HG02970 (cell line): ENCODE measurements at regions not wholly inside any gene's neighbourhood (a gene's known extent, or its start where the extent isn't known, plus 50 kb on each side); places are given as distances from the start of the nearest gene placed in this dataset.
A peak's percentile ranks its signal among the peaks of the same experiment; 100 is the strongest.
"Not testable (repeated sequence)": the region's sequence is repeated elsewhere in the genome, so short reads cannot be mapped to it uniquely, and the experiment has no call there.

Source experiments
- ATAC-seq: cut with Tn5 transposase; IDR thresholded peaks from one replicate; pipeline ENCODE4 v1.9.1; 2021; ENCODE audit warnings: mild to moderate bottlenecking, moderate library complexity, moderate number of reproducible peaks; ENCODE audit not compliant: unreplicated experiment, low FRiP score

GRCh38 chr1:234853906-234854644 is 244.1 kb upstream of the IRF2BP2 start:
- ATAC-seq: no peak

GRCh38 chr1:234852659-234853058 is 242.7 kb upstream of the IRF2BP2 start:
- no peak for ATAC-seq

- no peak for ATAC-seq
Observed at GRCh38 chr1:234851450-234852438, 241.8 kb upstream of the IRF2BP2 start.

GRCh38 chr1:234849832-234850231 is 239.9 kb upstream of the IRF2BP2 start:
- no peak for ATAC-seq

- ATAC-seq: no peak
Observed at GRCh38 chr1:234848972-234849649, 239.1 kb upstream of the IRF2BP2 start.

- not testable (repeated sequence) for ATAC-seq
Observed at GRCh38 chr1:234846813-234847212, 236.8 kb upstream of the IRF2BP2 start.

- no peak for ATAC-seq
Observed at GRCh38 chr1:234845836-234846235, 235.9 kb upstream of the IRF2BP2 start.

- no peak for ATAC-seq
Observed at GRCh38 chr1:234845097-234845660, 235.2 kb upstream of the IRF2BP2 start.

- no peak for ATAC-seq
Observed at GRCh38 chr1:234844479-234845031, 234.6 kb upstream of the IRF2BP2 start.

GRCh38 chr1:234843946-234844345 is 234.0 kb upstream of the IRF2BP2 start:
- ATAC-seq: no peak

- peak; percentile 50 for ATAC-seq
Observed at GRCh38 chr1:234842726-234843641, 233.0 kb upstream of the IRF2BP2 start.

- ATAC-seq: no peak
Observed at GRCh38 chr1:234841710-234842231, 231.8 kb upstream of the IRF2BP2 start.

- ATAC-seq: no peak
Observed at GRCh38 chr1:234841281-234841680, 231.3 kb upstream of the IRF2BP2 start.

- no peak for ATAC-seq
Observed at GRCh38 chr1:234840843-234841242, 230.9 kb upstream of the IRF2BP2 start.

- no peak for ATAC-seq
Observed at GRCh38 chr1:234840253-234840652, 230.3 kb upstream of the IRF2BP2 start.

GRCh38 chr1:234839663-234840062 is 229.7 kb upstream of the IRF2BP2 start:
- no peak for ATAC-seq

GRCh38 chr1:234838820-234839219 is 228.8 kb upstream of the IRF2BP2 start:
- ATAC-seq: no peak

- no peak for ATAC-seq
Observed at GRCh38 chr1:234838182-234838581, 228.2 kb upstream of the IRF2BP2 start.

GRCh38 chr1:234837713-234838112 is 227.7 kb upstream of the IRF2BP2 start:
- no peak for ATAC-seq
